OCI-LY7 (cell line): ENCODE measurements at regions not wholly inside any gene's neighbourhood (a gene's known extent, or its start where the extent isn't known, plus 50 kb on each side); places are given as distances from the start of the nearest gene placed in this dataset.

Source experiments
- BruUV-seq: library from RNA; stranded (reverse); fragments of 400-500 nt; replicated peaks from 2 replicates; lab custom pipeline; 2021; lab: Mats Ljungman, UMichigan
- CTCF ChIA-PET: fragments of 300-600 bp; sonication (Branson Sonifier 250); formaldehyde crosslinking; loops from one replicate; lab custom pipeline; 2022; ENCODE audit warnings: antibody characterized with exemption; ENCODE audit not compliant: unreplicated experiment; lab: Charles Lee
- POLR2A ChIA-PET: fragments of 300-600 bp; sonication (Branson Sonifier 250); formaldehyde crosslinking; loops from one replicate; lab custom pipeline; 2022; ENCODE audit warnings: antibody characterized with exemption; lab: Charles Lee
- DNase-seq: peaks from one replicate; pipeline ENCODE4 v3.0.0-alpha.2; 2015; ENCODE audit warnings: low spot score
- H2AFZ ChIP-seq: fragments of 200-600 bp; sonication (generic), shearing (Covaris generic); 2 replicates; pipeline ENCODE4 v1.6.1; 2014; ENCODE audit warnings: mild to moderate bottlenecking, antibody characterized with exemption, low read length, moderate library complexity
- H3K27ac ChIP-seq: fragments of 200-600 bp; sonication (generic); 2 replicates; pipeline ENCODE4 v1.5.1; 2014; ENCODE audit warnings: mixed run types, low read depth, mild to moderate bottlenecking, moderate library complexity, low read length, inconsistent platforms; ENCODE audit not compliant: poor library complexity, severe bottlenecking
- H3K36me3 ChIP-seq: fragments of 200-600 bp; sonication (generic); 2 replicates; pipeline ENCODE4 v1.6.1; 2014; ENCODE audit warnings: mild to moderate bottlenecking, antibody characterized with exemption, low read length, moderate library complexity, mixed read lengths; ENCODE audit not compliant: insufficient read depth
- H3K4me1 ChIP-seq: fragments of 200-600 bp; sonication (generic); 2 replicates; pipeline ENCODE4 v1.5.1; 2014; ENCODE audit warnings: mild to moderate bottlenecking, low read length; ENCODE audit not compliant: insufficient read depth, poor library complexity, severe bottlenecking
- H3K4me2 ChIP-seq: fragments of 200-600 bp; sonication (generic); 2 replicates; pipeline ENCODE4 v1.6.1; 2014; ENCODE audit warnings: mild to moderate bottlenecking, low read length
- H3K4me3 ChIP-seq: fragments of 200-600 bp; sonication (generic); 2 replicates; pipeline ENCODE4 v1.5.1; 2014; ENCODE audit warnings: mild to moderate bottlenecking, low read depth, low read length; ENCODE audit not compliant: poor library complexity, severe bottlenecking
- H3K79me2 ChIP-seq: fragments of 200-600 bp; sonication (generic); 2 replicates; pipeline ENCODE4 v1.6.1; 2016; ENCODE audit warnings: low read depth, mild to moderate bottlenecking, low read length, moderate library complexity, mixed read lengths; ENCODE audit not compliant: insufficient read depth
- H3K9me2 ChIP-seq: fragments of 200-600 bp; sonication (generic); 2 replicates; pipeline ENCODE4 v1.6.1; 2016; ENCODE audit warnings: mild to moderate bottlenecking, low read length, mixed read lengths; ENCODE audit not compliant: insufficient read depth
- H3K9me3 ChIP-seq: fragments of 200-600 bp; sonication (generic); 2 replicates; pipeline ENCODE4 v1.6.1; 2014; ENCODE audit warnings: mild to moderate bottlenecking, mixed run types, low read length, mixed read lengths
- H4K20me1 ChIP-seq: fragments of 200-600 bp; sonication (generic); 2 replicates; pipeline ENCODE4 v1.6.1; 2014; ENCODE audit warnings: mild to moderate bottlenecking, antibody characterized with exemption, low read length, moderate library complexity, mixed read lengths; ENCODE audit not compliant: insufficient read depth
- EZH2phosphoT487 ChIP-seq: fragments of 200-600 bp; sonication (generic); IDR thresholded peaks from 2 replicates; pipeline ENCODE4 v1.6.1; 2018; ENCODE audit warnings: low read depth, borderline replicate concordance, mild to moderate bottlenecking, mixed run types, antibody characterized with exemption, low read length, moderate library complexity, mixed read lengths
- intact Hi-C: fragments of 100-400 bp; cut with micrococcal nuclease; formaldehyde crosslinking; loops from one replicate; pipeline ENCODE4 v1.10.0; 2022; ENCODE audit not compliant: unreplicated experiment
- TF ChIP-seq, protein P1 (sequence below): fragments of 200-600 bp; sonication (generic); conservative IDR thresholded peaks from 2 replicates; pipeline ENCODE4 v1.5.1; 2014; ENCODE audit warnings: mild to moderate bottlenecking, antibody characterized with exemption, low read length, moderate library complexity, mixed read lengths

DNA sequence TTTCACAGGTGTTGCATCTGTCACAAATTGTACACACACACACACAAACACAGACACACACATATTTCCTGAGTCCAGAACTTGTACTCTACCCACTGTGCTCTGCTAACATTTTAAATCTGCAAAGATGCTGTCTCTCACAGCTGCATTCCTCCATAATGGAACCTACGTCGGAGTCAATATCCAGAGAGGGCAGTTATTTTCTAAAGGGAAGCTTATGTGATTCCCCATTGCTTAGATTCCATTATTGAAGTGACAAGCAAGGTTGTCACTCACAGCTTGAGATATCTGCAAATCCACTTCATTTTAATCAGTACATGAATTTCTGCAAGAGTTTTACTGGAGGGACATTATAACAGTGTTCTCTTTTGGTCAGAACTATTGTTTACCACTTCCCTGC lies 992.4 kb downstream of the NSUN3 start:
- no peak for TF ChIP-seq EZH2phosphoT487
- TF ChIP-seq, protein P1, sequence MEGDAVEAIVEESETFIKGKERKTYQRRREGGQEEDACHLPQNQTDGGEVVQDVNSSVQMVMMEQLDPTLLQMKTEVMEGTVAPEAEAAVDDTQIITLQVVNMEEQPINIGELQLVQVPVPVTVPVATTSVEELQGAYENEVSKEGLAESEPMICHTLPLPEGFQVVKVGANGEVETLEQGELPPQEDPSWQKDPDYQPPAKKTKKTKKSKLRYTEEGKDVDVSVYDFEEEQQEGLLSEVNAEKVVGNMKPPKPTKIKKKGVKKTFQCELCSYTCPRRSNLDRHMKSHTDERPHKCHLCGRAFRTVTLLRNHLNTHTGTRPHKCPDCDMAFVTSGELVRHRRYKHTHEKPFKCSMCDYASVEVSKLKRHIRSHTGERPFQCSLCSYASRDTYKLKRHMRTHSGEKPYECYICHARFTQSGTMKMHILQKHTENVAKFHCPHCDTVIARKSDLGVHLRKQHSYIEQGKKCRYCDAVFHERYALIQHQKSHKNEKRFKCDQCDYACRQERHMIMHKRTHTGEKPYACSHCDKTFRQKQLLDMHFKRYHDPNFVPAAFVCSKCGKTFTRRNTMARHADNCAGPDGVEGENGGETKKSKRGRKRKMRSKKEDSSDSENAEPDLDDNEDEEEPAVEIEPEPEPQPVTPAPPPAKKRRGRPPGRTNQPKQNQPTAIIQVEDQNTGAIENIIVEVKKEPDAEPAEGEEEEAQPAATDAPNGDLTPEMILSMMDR, result no peak
- H3K4me2 ChIP-seq, result no peak overlapping the region
- no TSS peak for BruUV-seq
- intact Hi-C loops, result no loop called here
- no peaks in the 10 kb centered on the region for H3K4me1 ChIP-seq
- H2AFZ ChIP-seq, result no peak overlapping the region
- H3K79me2 ChIP-seq, result no peaks in the 10 kb centered on the region
- no peaks in the 10 kb centered on the region for H4K20me1 ChIP-seq
- DNase-seq, result no peak
- CTCF ChIA-PET, result no interaction called here
- no peak overlapping the region for H3K4me3 ChIP-seq
- H3K36me3 ChIP-seq, result no peaks in the 10 kb centered on the region
- no peaks in the 10 kb centered on the region for H3K9me3 ChIP-seq
- POLR2A ChIA-PET, result no interaction called here
- no peak overlapping the region for H3K27ac ChIP-seq
- no peaks in the 10 kb centered on the region for H3K9me2 ChIP-seq

DNA sequence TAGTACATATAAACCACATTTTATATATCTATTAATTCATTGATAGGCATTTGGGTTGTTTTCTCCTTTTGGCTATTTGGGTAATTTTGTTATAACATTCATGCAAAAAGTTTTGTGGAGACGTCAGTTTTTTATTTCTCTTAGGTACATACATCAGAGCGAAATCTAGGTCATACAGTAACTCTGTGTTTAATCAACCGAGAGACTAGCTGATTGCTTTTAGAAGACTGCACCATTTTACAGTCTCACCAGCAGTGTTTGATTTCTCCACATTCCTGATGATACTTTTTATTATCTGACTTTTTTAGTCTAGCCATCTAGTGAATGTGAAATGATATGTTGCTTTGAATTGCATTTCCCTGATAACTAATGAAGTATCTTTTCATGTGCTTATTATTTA lies 1019.3 kb downstream of the NSUN3 start:
- intact Hi-C loops, result no loop called here
- H3K9me3 ChIP-seq, result no peaks in the 10 kb centered on the region
- no peaks in the 10 kb centered on the region for H3K9me2 ChIP-seq
- CTCF ChIA-PET, result no interaction called here
- H3K79me2 ChIP-seq, result no peaks in the 10 kb centered on the region
- no TSS peak for BruUV-seq
- no peak overlapping the region for H2AFZ ChIP-seq
- H3K4me3 ChIP-seq, result no peak overlapping the region
- TF ChIP-seq EZH2phosphoT487, result no peak
- TF ChIP-seq, protein P1, result no peak
- H3K4me1 ChIP-seq, result no peaks in the 10 kb centered on the region
- H3K4me2 ChIP-seq, result no peak overlapping the region
- no peaks in the 10 kb centered on the region for H3K36me3 ChIP-seq
- no peak for DNase-seq
- POLR2A ChIA-PET, result no interaction called here
- H4K20me1 ChIP-seq, result no peaks in the 10 kb centered on the region
- no peak overlapping the region for H3K27ac ChIP-seq

DNA sequence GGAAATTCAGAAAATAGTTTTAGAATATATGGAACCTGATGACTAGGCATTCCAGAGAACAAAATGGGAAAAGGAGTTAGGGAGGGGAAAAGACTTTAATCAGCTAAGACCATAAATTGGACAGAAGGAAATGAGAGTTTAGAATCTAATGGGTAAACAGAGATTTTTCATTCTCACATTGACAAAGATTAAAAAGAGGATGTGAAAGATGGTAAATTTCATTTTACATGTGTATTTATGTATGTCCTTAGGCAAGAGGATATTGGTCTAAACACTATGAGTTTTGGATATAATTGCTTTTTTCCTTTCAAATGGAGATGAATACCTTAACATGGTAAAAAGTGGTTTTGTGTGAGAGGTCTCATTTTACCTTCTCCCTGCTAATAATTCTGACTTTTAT lies 1021.9 kb downstream of the NSUN3 start:
- CTCF ChIA-PET, result no interaction called here
- H2AFZ ChIP-seq, result no peak overlapping the region
- no peaks in the 10 kb centered on the region for H3K4me1 ChIP-seq
- H3K4me3 ChIP-seq, result no peak overlapping the region
- no peaks in the 10 kb centered on the region for H3K9me2 ChIP-seq
- H3K36me3 ChIP-seq, result no peaks in the 10 kb centered on the region
- POLR2A ChIA-PET, result no interaction called here
- no peaks in the 10 kb centered on the region for H3K79me2 ChIP-seq
- H3K4me2 ChIP-seq, result no peak overlapping the region
- no peak for DNase-seq
- H3K27ac ChIP-seq, result no peak overlapping the region
- no peaks in the 10 kb centered on the region for H4K20me1 ChIP-seq
- intact Hi-C loops, result no loop called here
- no TSS peak for BruUV-seq
- no peaks in the 10 kb centered on the region for H3K9me3 ChIP-seq
- TF ChIP-seq EZH2phosphoT487, result no peak
- TF ChIP-seq, protein P1, result no peak
